ENCODE measurements at regions not wholly inside any gene's neighbourhood (a gene's known extent, or its start where the extent isn't known, plus 50 kb on each side); places are given as distances from the start of the nearest gene placed in this dataset.
"Not testable (repeated sequence)": the region's sequence is repeated elsewhere in the genome, so short reads cannot be mapped to it uniquely, and the experiment has no call there.

DNA sequence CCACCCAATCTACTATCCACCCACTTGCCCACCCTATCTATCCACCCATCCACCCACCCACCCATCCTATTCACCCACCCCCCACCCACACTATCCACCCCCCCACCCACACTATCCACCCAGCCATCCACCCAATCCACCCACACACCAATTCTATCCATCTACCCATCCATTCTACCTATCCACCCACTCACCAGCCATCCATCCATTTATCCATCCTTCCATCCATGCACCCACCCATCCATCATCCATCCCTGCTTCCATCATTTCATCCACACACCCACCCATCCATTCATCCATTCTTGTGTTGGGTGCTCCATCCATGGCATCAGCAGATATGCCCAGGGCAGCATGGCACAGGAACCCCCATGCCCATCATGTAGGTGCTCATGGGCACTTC is 1206.6 kb downstream of the BRD1 start:
- no peaks in the 10 kb centered on the region for H3K36me3 ChIP-seq
- H3K27me3 ChIP-seq (replicated peaks; ENCODE audit: insufficient read depth) = no peaks in the 10 kb centered on the region
- no peaks in the 10 kb centered on the region for H3K9me3 ChIP-seq
- ATAC-seq (ENCODE audit: insufficient number of reproducible peaks, low FRiP score, low read depth) (no peak), DNase-seq (ENCODE audit: low spot score) (no peak)
- TF ChIP-seq, protein P1, sequence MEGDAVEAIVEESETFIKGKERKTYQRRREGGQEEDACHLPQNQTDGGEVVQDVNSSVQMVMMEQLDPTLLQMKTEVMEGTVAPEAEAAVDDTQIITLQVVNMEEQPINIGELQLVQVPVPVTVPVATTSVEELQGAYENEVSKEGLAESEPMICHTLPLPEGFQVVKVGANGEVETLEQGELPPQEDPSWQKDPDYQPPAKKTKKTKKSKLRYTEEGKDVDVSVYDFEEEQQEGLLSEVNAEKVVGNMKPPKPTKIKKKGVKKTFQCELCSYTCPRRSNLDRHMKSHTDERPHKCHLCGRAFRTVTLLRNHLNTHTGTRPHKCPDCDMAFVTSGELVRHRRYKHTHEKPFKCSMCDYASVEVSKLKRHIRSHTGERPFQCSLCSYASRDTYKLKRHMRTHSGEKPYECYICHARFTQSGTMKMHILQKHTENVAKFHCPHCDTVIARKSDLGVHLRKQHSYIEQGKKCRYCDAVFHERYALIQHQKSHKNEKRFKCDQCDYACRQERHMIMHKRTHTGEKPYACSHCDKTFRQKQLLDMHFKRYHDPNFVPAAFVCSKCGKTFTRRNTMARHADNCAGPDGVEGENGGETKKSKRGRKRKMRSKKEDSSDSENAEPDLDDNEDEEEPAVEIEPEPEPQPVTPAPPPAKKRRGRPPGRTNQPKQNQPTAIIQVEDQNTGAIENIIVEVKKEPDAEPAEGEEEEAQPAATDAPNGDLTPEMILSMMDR (IDR thresholded peaks at IDR 0.05) = no peak
- H3K4me1 ChIP-seq (ENCODE audit: control insufficient read depth in 1 of 2, low read depth in 2 of 2) = no peaks in the 10 kb centered on the region
- no peak overlapping the region for H3K27ac ChIP-seq
- no peak overlapping the region for H3K4me3 ChIP-seq

DNA sequence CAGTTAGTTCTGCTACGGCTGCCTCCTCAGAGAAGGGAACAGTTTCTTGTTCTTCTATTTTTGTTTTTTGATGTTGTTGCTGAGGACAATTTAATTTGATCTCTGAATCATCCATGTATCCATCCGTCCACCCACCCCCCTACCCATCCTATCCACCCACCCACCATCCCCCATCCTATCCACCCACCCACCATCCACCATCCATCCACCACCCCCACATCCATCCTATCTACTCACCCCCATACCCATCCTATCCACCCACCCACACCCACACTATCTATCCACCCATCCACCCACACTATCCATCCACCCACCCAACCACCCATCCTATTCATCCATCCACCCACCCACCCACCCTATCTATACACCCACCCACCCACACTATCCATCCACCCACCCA is 1207.2 kb downstream of the BRD1 start:
- H3K36me3 ChIP-seq; H3K27me3 ChIP-seq (replicated peaks; ENCODE audit: insufficient read depth); H3K4me3 ChIP-seq; H3K9me3 ChIP-seq; ATAC-seq (ENCODE audit: insufficient number of reproducible peaks, low FRiP score, low read depth); DNase-seq (ENCODE audit: low spot score); H3K4me1 ChIP-seq (ENCODE audit: control insufficient read depth in 1 of 2, low read depth in 2 of 2); H3K27ac ChIP-seq: not testable (repeated sequence)

DNA sequence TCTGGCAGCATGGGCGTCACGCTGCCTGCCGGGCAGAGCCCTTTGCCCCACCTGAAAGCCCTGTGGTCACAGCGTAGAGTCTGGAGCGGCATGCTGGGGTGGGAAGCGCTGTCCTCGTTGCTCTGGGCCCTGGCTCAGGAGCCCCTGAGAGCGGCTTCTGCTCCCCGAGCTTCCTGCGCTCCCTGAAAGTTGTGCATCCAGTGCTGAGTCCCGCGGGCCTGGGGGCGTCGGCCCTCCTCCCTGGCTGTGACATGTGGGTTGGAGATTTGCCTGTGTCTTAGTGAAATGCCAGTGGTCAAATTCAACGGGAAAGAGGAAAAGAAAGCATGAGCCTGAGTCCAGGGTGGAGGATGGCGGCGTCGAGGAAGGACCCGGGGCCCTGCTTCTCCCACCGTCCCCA is 1208.0 kb downstream of the BRD1 start:
- no peak overlapping the region for H3K27ac ChIP-seq
- DNase-seq (ENCODE audit: low spot score) = no peak
- ATAC-seq (ENCODE audit: insufficient number of reproducible peaks, low FRiP score, low read depth) = no peak

DNA sequence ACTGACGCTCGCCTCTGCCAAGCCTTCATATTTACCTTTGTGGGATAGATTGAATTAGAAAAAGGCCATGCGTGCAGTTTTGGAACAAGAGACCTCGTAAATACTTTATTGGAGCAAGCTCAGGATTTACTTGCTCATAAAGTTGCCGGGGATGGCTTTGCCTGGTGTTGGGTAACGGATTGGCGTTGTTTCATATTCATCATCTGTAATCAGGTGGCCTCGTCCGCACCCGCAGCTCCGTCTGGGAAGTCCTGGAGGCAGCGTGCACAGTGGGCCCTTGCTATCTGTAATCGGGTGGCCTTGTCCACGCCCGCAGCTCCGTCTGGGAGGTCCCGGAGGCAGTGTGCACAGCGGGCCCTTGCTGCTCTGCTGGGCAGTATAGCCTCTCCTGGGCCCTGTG is 1209.3 kb downstream of the BRD1 start:
- H3K4me3 ChIP-seq = no peak overlapping the region
- ATAC-seq (ENCODE audit: insufficient number of reproducible peaks, low FRiP score, low read depth) (no peak), DNase-seq (ENCODE audit: low spot score) (no peak)
- no peaks in the 10 kb centered on the region for H3K4me1 ChIP-seq (ENCODE audit: control insufficient read depth in 1 of 2, low read depth in 2 of 2)
- TF ChIP-seq, protein P1 (IDR thresholded peaks at IDR 0.05) = no peak
- no peak overlapping the region for H3K27ac ChIP-seq
- H3K9me3 ChIP-seq = no peaks in the 10 kb centered on the region
- no peaks in the 10 kb centered on the region for H3K27me3 ChIP-seq (replicated peaks; ENCODE audit: insufficient read depth)
- no peaks in the 10 kb centered on the region for H3K36me3 ChIP-seq

More for the DNA sequence above, 1208.0 kb downstream of the BRD1 start:
- Histone ChIP-seq H3K9me3 (no peaks in the 10 kb centered on the region), H3K27me3 (replicated peaks; ENCODE audit: insufficient read depth) (no peaks in the 10 kb centered on the region), H3K4me3 (no peak overlapping the region), H3K36me3 (no peaks in the 10 kb centered on the region), H3K4me1 (ENCODE audit: control insufficient read depth in 1 of 2, low read depth in 2 of 2) (no peaks in the 10 kb centered on the region)
- TF ChIP-seq, protein P1 (IDR thresholded peaks at IDR 0.05) = no peak

DNA sequence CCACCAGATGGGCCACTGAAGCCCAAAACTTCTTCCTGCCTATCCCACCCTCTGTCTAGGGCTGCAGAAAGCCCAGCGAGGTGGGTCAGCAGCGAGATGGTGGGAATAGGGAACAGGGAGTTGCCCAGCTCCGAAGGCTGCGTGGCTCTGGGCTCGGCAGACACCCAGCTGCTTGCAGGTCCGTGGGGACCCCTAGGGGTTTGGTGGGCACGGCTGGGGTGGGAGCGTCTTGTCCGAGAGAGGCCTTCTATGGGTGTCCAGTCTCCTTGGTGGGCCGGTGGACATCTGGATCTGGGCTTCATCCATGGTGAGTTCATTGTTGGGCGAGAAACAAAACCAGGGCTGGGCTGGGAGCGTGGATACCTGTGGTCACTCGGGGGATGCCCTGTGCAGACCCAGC is 1211.0 kb downstream of the BRD1 start:
- DNase-seq (ENCODE audit: low spot score) = no peak
- Histone ChIP-seq H3K36me3 (no peaks in the 10 kb centered on the region), H3K4me3 (no peak overlapping the region), H3K27me3 (replicated peaks; ENCODE audit: insufficient read depth) (no peaks in the 10 kb centered on the region), H3K4me1 (ENCODE audit: control insufficient read depth in 1 of 2, low read depth in 2 of 2) (no peaks in the 10 kb centered on the region), H3K27ac (no peak overlapping the region), H3K9me3 (no peaks in the 10 kb centered on the region)
- ATAC-seq (ENCODE audit: insufficient number of reproducible peaks, low FRiP score, low read depth) = no peak
- TF ChIP-seq, protein P1 (IDR thresholded peaks at IDR 0.05) = no peak
